ENCODE measurements at regions not wholly inside any gene's neighbourhood (a gene's known extent, or its start where the extent isn't known, plus 50 kb on each side); places are given as distances from the start of the nearest gene placed in this dataset.

DNA sequence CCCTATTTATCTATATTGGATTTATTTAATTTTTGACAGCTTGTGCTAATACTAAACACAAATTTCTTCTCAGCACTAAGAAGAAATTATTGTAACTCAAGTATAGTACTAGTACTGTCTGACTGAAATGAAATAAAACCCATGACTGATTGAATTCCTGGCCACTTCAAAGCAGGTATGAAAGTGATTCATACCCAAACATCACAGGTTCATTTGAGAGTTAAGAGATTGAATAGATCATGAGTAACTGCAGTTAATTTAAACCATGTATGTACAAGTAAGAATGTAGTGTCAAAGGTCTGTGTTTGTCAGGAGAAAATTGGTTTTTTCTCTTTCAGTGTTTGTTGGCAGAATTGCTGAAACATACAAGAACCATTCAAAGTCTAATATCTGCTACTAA is 332.0 kb upstream of the GRM7 start:
- DNase-seq (ENCODE audit: low spot score) (no peak), FAIRE-seq (no peak)

DNA sequence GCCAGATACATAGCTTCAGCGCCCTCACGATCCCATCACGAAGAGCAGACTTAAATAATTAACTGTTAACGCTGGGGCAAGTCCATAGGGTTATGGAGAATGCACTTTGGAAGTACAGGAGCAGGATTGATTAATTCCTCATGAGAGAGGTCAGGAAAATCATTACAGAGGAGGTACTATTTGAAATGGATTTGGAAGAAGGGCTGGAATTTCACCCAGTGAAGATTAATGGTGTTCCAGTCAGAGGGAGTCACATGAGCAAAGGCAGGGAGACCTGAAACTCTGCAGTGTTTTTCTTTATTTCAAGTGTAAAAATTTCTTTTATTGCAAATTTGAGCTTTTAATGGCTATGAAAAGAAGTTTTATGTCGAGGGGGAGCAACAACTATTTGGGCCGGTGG is 329.8 kb upstream of the GRM7 start:
- DNase-seq (ENCODE audit: low spot score) = no peak
- no peak for FAIRE-seq

DNA sequence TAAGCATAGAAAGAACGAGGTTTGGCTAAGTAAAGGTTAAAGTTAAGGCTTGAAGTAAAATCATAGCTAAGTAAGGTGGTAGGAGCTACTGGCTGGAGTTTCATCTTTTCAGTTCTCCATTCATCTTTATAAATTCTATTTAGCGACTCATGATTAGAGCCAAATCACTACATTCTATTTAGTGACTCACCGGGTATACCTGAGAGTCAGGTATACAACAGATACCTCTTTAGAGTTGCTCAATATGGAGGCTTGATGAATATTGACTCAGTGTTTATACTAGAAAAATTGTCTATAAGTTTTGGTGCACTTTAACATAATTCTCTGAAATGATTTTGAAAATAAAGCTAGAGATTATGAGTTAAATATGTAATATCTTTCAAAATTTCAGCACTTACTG is 328.8 kb upstream of the GRM7 start:
- FAIRE-seq (no peak), DNase-seq (ENCODE audit: low spot score) (no peak)

DNA sequence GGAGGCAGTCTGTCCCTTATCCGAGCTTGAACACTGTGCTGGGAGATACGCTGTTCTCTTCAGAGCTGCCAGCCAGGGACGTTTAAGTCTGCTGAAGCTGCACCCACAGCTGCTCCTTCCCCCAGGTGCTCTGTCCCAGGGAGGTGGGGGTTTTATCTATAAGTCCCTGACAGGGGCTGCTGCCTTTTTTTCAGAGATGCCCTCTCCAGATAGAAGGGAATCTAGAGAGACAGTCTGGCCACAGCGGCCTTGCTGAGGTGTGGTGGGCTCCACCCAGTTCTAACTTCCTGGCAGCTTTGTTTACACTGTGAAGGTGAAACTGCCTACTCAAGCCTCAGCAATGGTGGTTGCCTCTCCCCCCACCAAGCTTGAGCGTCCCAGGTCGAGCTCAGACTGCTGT is 319.9 kb upstream of the GRM7 start:
- DNase-seq (ENCODE audit: low spot score) (no peak), FAIRE-seq (no peak)

DNA sequence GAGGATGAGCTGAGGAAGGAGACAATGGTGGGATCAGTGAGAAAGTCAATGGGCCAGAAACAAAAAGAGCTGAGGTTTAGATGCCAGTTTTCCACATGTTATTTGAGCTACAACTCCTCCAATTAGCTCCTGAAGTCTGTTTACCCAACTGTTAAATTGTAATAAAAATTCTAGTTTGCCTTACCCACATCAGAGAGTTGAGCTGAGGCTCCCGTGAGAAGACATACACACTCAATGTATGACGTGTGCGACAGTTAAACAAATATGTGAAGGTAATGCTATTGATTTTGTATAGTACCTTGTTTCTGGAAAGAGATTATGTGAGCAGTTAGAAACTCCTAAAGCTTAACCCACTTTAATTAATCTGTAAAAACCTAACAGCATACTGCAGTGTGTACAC is 318.1 kb upstream of the GRM7 start:
- FAIRE-seq (no peak), DNase-seq (ENCODE audit: low spot score) (no peak)

DNA sequence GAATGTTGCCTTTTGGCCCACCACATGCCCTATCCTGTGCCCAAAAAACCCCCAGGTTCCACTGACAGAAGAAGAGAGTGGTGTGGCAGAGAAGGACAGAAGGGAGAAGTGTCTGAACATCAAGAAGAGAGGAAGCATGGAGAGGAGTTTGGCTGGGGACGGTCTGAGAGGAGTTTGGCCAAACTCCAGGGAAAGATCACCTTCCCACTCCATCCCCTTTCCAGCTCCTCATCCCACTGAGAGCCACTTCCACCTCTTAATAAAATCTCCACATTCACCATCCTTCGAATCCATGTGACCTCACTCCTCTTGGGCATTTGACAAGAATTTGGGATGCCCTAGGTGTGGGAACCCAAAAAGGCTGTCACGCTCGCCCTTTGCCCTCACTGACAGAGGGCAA is 311.6 kb upstream of the GRM7 start:
- DNase-seq (ENCODE audit: low spot score) (no peak), FAIRE-seq (no peak)

DNA sequence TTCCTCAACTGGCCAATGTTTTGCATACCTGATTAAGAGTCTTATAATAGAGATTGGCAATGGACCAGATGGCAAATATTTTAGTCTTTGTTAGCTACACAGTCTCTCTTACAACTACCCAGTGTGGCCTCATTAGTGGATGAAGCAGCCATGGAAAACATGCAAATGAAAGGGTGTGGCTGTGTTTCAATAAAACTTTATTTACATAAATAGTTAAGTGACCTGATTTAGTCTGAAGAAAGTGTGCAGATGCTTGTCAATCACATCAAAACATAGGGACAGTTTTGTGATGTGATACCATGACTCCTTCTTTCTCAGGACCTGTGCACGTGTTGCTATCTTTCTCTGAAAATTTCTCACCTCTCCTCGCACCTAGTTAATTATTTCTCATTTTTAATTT is 309.8 kb upstream of the GRM7 start:
- FAIRE-seq (no peak), DNase-seq (ENCODE audit: low spot score) (no peak)

DNA sequence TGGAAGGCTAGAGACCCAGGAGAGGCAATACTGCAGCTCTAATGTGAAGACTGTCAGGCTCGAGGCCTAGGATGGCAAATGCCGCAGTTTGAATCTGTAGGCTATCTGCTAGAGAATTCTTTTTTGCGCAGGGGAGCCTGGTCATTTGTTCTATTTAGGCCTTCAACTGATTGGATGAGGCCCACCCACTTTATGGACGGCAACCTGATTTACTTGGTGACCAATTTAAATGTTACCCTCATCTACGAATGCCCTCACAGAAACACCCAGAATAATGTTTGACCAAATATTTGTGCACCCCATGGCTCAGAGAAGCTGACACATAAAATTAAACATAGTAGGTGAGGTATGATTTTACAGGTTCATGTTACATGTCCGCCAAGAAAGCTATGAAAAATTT is 300.7 kb upstream of the GRM7 start:
- no peak for DNase-seq (ENCODE audit: low spot score)
- no peak for FAIRE-seq

DNA sequence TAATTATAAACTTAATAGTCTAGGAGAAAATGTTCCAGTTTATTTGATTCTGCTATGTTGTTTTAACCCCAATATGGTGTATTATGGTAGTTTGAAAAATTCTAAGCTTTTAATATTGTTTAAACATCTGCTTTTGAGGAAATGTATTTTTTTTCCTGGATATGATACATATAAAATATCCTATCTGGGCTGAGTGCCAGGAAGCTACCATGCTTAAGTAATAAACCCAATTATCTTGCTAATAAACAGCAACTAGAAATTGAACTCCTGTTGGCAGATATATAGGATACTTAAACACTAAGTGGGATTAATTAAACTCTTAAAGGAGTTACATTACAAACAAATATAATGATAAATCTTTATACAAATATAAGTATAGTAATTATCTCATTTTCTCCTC is 293.7 kb upstream of the GRM7 start:
- FAIRE-seq (no peak), DNase-seq (ENCODE audit: low spot score) (no peak)

DNA sequence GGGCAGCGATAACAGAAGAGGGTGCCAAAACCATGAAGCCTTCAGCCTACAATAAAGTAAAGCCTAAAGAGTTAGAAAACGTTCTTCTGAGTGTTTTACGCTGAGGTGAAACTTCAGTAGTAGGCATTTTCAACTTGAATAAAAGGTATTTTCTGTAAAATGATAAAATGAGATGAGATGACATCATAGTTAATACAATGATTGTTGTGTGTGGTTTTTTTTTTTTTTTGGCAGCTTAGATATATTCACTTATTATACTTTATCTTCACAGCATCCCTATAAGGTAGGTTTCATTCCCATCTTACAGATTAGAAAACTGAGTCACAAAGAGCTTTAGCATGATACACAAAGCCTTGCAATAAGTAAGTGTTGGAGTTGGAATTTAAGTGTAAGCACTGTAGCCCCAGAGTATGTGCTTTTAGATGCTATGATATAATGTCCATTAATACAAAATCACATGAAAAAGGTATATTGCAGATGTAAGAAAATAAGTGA is 291.9 kb upstream of the GRM7 start:
- DNase-seq (ENCODE audit: low spot score) (no peak), FAIRE-seq (no peak)

DNA sequence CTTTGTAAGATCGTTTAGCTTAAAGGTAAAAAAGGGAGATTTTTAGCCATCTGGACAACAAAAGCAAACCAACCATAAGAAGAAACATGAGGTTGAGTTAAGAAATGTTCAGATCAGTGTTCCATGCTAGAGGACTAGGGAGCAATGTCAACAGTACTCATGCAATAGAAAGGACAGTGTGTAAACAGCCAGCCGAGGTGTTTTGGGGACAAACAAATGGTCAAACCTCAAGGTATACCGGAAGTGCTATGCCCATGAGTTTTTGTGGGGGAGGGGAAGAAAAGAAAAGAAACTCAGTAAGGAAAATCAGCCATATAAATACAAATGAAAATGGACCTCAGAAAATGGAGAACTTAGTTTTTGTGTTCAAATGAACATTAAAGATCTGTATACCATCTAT is 289.5 kb upstream of the GRM7 start:
- FAIRE-seq = no peak
- no peak for DNase-seq (ENCODE audit: low spot score)

DNA sequence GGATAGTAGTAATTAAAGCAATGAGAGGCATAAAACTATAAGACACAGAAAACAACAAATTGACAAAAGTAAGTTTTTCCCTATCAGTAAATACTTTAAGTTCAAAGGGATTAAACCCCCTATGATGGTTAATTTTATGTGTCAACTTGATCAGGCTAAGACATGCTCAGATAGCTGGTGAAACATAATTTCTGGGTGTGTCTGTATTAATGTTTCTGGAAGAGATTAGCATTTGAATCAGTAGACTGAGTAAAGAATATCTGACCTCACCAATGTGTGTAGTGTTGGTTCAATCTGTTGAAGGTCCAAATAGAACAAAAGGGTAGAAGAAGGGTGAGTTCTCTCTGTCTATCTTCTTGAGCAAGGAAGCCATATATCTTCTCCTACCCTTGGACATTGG is 283.3 kb upstream of the GRM7 start:
- DNase-seq (ENCODE audit: low spot score) = no peak
- no peak for FAIRE-seq

DNA sequence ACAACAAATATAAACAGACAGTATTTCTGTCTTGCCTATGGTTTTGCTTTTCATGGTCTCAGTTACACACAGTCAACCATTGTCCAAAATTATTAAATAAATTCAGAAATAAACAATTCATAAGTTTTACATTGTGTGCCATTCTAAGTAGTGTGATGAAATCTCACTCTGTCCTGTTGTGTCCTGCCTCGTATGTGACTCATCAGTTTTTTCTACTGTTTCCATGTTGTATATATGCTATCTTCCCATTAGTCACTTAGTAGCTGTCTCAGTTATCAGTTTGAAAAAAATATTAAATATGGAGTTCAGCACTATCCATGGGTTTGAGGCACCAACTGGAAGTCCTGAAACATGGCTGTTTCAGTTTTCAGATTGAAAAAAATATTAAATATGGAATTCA is 282.4 kb upstream of the GRM7 start:
- FAIRE-seq = no peak
- DNase-seq (ENCODE audit: low spot score) = no peak

DNA sequence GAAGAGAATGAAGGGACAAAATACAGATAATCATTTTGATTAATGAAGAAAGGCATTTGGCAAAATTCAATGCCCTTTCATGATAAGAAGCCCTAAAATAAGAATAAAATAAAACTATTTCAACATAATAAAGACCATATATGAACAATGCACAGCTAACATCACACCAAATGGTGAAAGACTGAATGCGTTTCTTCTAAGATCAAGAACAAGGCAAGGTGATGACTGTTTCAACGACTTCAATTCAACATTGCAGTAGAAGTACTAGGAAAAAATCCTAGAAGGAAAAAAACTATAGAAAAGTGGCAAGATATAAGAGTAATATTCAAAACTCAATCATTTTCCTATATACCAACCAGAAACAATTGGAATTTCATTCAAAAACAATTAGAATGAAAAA is 280.1 kb upstream of the GRM7 start:
- FAIRE-seq (no peak), DNase-seq (ENCODE audit: low spot score) (no peak)

DNA sequence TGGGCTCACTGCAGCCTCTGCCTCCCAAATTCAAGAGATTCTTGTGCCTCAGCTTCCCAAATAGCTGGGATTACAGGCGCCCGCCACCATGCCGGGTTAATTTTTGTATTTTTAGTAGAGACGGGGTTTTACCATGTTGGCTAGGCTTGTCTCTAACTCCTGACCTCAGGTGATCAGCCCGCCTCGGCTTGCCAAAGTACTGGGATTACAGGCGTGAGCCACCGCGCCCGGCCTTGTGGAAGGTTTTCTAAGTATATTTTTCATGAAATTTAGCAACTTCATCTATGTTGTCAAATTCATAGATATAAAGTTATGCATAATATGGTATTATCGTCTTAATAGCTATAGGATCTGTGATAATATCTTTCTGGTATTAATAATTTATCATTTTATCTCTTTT is 275.6 kb upstream of the GRM7 start:
- FAIRE-seq = no peak

DNA sequence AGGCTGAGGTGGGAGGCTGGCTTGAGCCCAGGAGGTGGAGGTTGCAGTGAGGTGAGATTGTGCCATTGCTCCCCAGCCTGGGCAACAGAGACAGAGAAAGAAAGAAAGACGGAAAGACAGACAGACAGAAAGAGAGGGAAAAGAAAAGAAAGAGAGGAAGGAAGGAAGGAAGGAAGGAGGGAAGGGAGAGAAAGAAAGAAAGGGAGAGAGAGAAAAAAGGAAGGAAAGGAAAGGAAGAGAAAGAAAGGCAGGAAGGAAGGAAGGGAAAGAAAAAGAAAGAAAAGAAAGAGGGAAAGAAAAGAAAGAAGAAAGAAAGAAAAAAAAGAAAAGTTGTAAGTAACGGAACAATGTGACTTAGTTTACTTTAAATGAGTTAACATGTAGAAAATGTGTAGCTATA is 260.7 kb upstream of the GRM7 start:
- no peak for FAIRE-seq
- no peak for DNase-seq (ENCODE audit: low spot score)

More for the DNA sequence above, 275.6 kb upstream of the GRM7 start:
- no peak for DNase-seq (ENCODE audit: low spot score)

DNA sequence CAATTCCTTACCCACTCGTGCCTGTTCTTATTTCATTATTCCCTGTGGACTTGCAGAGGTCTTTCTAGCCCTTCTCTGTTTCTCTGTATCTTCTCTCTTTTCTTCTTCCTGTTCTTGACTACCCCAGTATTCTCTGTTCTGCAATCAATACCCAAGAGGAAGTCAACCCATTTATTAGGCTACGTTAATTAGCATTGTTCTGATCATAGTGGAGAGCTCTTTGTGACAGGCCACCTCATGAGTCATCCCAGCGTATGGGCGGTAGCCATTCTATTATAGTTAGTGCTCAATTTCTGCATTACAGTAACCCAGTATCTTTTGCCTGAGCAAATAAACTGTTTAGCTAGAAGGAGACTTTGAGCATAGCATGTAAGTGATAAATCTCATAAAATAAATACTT is 259.5 kb upstream of the GRM7 start:
- no peak for DNase-seq (ENCODE audit: low spot score)
- FAIRE-seq = no peak

DNA sequence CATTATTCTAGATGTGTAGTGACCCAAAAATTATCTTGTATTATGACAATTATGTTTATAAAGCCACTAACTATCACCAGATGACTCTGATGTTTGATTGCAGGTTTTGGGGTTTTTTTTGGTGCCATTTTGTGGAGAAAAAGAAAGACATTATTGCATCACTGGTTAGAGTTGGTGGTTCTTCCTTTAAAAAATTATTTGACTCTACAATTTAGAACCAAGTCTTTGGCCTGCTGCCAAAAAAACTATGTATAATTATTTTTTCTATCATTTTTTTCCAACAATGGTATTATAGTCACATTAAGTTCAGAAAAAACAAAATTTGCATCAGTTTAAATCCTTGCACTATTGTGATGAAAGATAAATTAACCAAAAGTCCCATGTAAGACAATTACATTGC is 258.6 kb upstream of the GRM7 start:
- DNase-seq (ENCODE audit: low spot score) = no peak
- FAIRE-seq = no peak

DNA sequence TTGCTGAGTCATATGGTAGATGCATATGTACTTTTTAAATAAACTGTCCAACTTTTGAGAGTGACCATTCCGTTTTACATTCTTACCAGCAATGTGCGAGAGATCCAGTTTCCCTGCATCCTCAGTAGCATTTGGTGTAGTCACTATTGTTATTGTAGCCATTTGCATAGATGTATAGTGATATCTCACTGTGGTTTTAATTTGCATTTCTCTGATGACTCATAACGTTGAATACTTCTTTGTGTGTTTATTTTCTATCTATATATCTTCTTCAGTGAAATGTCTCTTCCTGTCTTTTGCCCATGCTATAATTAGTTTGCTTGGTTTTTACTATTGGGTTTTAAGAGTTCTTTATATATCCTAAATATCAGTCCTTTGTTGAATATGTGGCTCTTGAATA is 255.7 kb upstream of the GRM7 start:
- no peak for FAIRE-seq
- DNase-seq (ENCODE audit: low spot score) = no peak

DNA sequence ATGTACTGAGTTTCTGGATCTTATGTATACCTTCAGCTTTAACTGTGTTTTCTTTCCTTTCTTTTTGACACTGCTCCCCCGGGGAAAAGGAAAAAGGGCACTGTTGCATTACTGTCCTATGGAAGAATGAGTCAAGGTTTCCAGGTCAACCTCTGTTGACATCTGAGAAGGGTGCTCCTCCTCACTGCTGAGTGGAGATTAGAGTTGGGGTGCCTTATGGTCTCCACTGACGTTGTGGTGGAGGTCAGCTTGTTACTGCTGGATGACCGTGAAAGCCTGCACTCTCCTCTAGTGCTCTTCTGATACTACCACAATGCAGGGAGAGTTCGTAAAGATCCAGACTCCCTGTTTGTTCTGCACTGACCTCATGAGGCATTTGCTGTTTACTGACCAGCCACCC is 252.1 kb upstream of the GRM7 start:
- DNase-seq (ENCODE audit: low spot score) = no peak
- no peak for FAIRE-seq

DNA sequence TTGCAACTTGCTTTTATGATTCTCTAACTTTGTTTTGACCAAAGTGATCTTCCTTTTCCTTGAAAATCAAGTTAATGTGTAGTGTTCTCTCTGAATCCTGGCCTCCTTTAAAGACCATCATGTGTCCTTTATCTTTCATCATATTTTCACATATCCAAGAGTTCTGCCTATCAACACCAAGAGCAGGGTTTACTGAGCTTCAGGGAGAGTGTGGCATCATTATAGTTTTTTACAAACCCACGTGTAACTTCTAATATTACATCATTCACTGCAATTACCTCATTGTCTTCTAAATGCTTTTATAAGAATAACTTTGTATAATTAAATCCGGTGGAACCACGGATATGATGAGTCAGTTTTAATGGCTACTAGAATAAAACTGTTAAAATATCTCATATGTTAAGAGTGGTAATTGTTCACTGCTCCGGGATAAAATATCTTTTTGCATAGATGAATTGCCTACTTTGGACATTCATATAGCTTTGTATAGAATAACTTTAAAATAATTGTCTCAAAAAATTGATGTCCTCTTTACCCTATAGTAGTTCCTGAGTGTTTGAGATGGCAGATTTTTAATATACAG is 248.8 kb upstream of the GRM7 start:
- no peak for FAIRE-seq
- DNase-seq (ENCODE audit: low spot score) = no peak

DNA sequence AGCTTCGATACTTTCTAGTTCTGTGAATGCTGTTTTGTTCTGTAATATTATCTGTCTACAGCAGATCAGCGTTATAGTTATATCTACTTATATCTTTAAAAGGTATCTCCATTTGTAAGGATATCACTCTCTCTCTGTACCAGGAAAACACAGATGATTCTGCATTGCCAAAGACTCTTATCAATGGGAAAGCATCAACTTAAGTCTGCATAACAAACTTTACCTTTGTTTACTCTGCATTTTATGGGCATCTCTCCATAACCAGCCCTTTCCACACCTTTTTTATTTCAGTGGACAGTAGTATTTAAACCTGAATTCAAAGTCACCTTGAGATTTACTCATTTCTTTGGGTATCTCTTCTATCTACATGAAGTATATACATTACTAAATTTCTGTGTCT is 238.7 kb upstream of the GRM7 start:
- DNase-seq (ENCODE audit: low spot score) (no peak), FAIRE-seq (no peak)

DNA sequence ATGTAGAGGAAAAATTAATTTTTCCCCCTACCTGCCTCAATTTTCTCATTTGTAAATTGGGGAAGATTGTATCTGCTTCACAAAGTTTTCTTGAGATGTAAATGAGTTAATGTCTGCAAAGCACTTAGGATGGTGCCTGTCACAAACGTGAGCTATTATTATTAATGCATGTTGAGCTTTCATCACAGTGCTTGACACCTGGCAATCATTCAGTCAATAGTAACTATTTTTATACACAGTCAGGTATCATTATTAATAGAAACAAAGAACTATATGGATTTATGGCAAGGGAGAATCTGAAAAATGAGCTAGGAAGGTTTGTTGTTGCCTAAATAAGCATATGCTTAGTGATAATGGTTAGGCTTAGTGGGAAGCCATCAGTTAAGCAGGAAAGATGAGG is 238.2 kb upstream of the GRM7 start:
- DNase-seq (ENCODE audit: low spot score) (no peak), FAIRE-seq (no peak)

DNA sequence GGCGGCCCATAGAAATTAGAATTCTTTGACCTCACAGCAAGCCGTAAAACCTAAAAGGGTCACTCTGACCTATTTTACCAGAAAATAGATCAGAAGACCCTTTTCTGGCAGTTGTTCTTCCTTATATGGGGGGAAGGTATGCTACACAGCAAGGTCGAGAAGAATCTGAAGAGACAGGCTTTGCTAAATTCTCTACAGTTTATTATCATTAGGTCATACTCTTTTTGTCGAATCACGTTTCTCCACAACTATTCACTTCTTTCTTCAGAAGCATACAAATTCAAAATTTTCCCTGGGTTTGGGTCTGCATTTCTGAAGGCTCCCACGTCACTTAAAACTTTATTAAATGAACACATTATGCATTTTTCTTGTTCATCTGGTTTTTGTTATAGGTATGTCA is 229.5 kb upstream of the GRM7 start:
- FAIRE-seq = no peak

More for the DNA sequence above, 229.5 kb upstream of the GRM7 start:
- DNase-seq (ENCODE audit: low spot score) = no peak

All from urothelium cell line (cell line).